Sigmoid colon (tissue), 6 donors: ENCODE measurements at regions not wholly inside any gene's neighbourhood (a gene's known extent, or its start where the extent isn't known, plus 50 kb on each side); places are given as distances from the start of the nearest gene placed in this dataset.

Experiments
- DNase-seq: peaks from one replicate; pipeline ENCODE4 v3.0.0-alpha.2; 2019
- H3K27ac ChIP-seq, 4 donors: fragments of 200-600 bp; sonication (generic); one replicate each; pipeline ENCODE4 v1.5.1; 2016 to 2019; ENCODE audit warnings: mild to moderate bottlenecking in 1 of 4
- H3K27me3 ChIP-seq, 3 donors: fragments of 200-600 bp; sonication (generic); one replicate each; pipeline ENCODE4 v1.5.1; 2019; ENCODE audit warnings: mild to moderate bottlenecking in 1 of 3
- H3K36me3 ChIP-seq, 4 donors: fragments of 200-600 bp; sonication (generic); one replicate each; pipeline ENCODE4 v1.5.1; 2016 to 2019
- H3K4me1 ChIP-seq, 4 donors: fragments of 200-600 bp; sonication (generic); one replicate each; pipeline ENCODE4 v1.5.1; 2017 to 2019
- H3K4me3 ChIP-seq, 4 donors: fragments of 200-600 bp; sonication (generic); one replicate each; pipeline ENCODE4 v1.5.1; 2017 to 2019; ENCODE audit warnings: mild to moderate bottlenecking in 2 of 4, moderate library complexity in 1 of 4
- H3K9me3 ChIP-seq, 4 donors: fragments of 200-600 bp in 3 of 4; sonication (generic) in 3 of 4; one replicate each; pipeline versions ENCODE4 v1.5.1 to v1.6.1; 2013 to 2019
- CTCF ChIP-seq, 4 experiments: fragments of 450-650 bp in 3 of 4; fragments of 200-600 bp in 1 of 4; IDR thresholded peaks; one replicate each; pipeline ENCODE4 v1.5.1; 2016 to 2019; ENCODE audit warnings: antibody characterized with exemption in 4 of 4, mild to moderate bottlenecking in 3 of 4, moderate library complexity in 2 of 4
- EP300 ChIP-seq, 4 donors: sonication (generic); formaldehyde crosslinking; IDR thresholded peaks; one replicate each; pipeline ENCODE4 v1.6.1; 2017; ENCODE audit warnings: antibody characterized with exemption in 4 of 4
- POLR2A ChIP-seq, 2 donors: fragments of 450-650 bp; IDR thresholded peaks; one replicate each; pipeline ENCODE4 v1.6.1; 2016; ENCODE audit warnings: antibody characterized with exemption in 2 of 2, mild to moderate bottlenecking in 2 of 2, moderate library complexity in 2 of 2
- POLR2AphosphoS5 ChIP-seq, 4 donors: sonication (generic); formaldehyde crosslinking; IDR thresholded peaks; one replicate each; pipeline ENCODE4 v1.6.1; 2017; ENCODE audit warnings: antibody characterized with exemption in 4 of 4
- WGBS, 2 donors: extraction: QIAGEN DNeasy Blood & Tissue Kit; methylation state at CpG; one replicate each; pipeline ENCODE4 v1.1.7; 2013; 5-methylcytosine and 5-hydroxymethylcytosine counted together
- intact Hi-C: fragments of 100-400 bp; cut with DNase I; formaldehyde crosslinking; loops from one replicate; pipeline ENCODE4 v1.15.1; 2023
- donor health status: healthy with polysubstance abuse.
- donor health status: healthy.

- no peak overlapping the region for H3K27ac ChIP-seq
- no peak for DNase-seq
- H3K9me3 ChIP-seq = no peaks in the 10 kb centered on the region
- no peaks in the 10 kb centered on the region for H3K36me3 ChIP-seq
- H3K4me3 ChIP-seq = no peak overlapping the region
- TF ChIP-seq POLR2A (IDR thresholded peaks at IDR 0.05) (no peak), CTCF (IDR thresholded peaks at IDR 0.05) (no peak)
- no peaks in the 10 kb centered on the region for H3K27me3 ChIP-seq
- no peaks in the 10 kb centered on the region for H3K4me1 ChIP-seq
- 0 to 96% methylated on average over 1 of the region's 1 CpG for WGBS, 2 donors
- intact Hi-C loops = no loop called here
These were observed 662.5 kb upstream of the PKN2 start for GRCh38 chr1:88021529-88021928.

GRCh38 chr1:88022516-88022915, 661.6 kb upstream of the PKN2 start:
- DNase-seq = no peak
- H3K36me3 ChIP-seq = no peaks in the 10 kb centered on the region
- H3K27ac ChIP-seq = no peak overlapping the region
- no peak for TF ChIP-seq EP300 (IDR thresholded peaks at IDR 0.05)
- TF ChIP-seq POLR2AphosphoS5 (IDR thresholded peaks at IDR 0.05) = no peak
- no peak for TF ChIP-seq POLR2A (IDR thresholded peaks at IDR 0.05)
- TF ChIP-seq CTCF (IDR thresholded peaks at IDR 0.05) = no peak
- no peaks in the 10 kb centered on the region for H3K9me3 ChIP-seq
- 59 to 80% methylated on average over 4 of the region's 4 CpGs for WGBS, 2 donors
- H3K27me3 ChIP-seq = no peaks in the 10 kb centered on the region
- H3K4me1 ChIP-seq = no peaks in the 10 kb centered on the region
- intact Hi-C loops = no loop called here
- no peak overlapping the region for H3K4me3 ChIP-seq

GRCh38 chr1:88029142-88029541, 654.9 kb upstream of the PKN2 start:
- H3K4me1 ChIP-seq = no peaks in the 10 kb centered on the region
- H3K27me3 ChIP-seq = no peaks in the 10 kb centered on the region
- H3K9me3 ChIP-seq = no peaks in the 10 kb centered on the region
- 22 to 68% methylated on average over 2 of the region's 2 CpGs for WGBS, 2 donors
- H3K4me3 ChIP-seq = no peak overlapping the region
- no peak overlapping the region for H3K27ac ChIP-seq
- TF ChIP-seq POLR2AphosphoS5 (IDR thresholded peaks at IDR 0.05) = no peak
- TF ChIP-seq EP300 (IDR thresholded peaks at IDR 0.05) = no peak
- no peak for TF ChIP-seq POLR2A (IDR thresholded peaks at IDR 0.05)
- no peak for TF ChIP-seq CTCF (IDR thresholded peaks at IDR 0.05)
- no peak for DNase-seq
- intact Hi-C loops = no loop called here
- H3K36me3 ChIP-seq = no peaks in the 10 kb centered on the region

- intact Hi-C loops = no loop called here
These were observed 654.2 kb upstream of the PKN2 start for GRCh38 chr1:88029899-88030298.

More at GRCh38 chr1:88029899-88030298, 654.2 kb upstream of the PKN2 start:
- Histone ChIP-seq H3K4me3 (no peak overlapping the region), H3K27ac (no peak overlapping the region), H3K36me3 (no peaks in the 10 kb centered on the region), H3K27me3 (no peaks in the 10 kb centered on the region), H3K9me3 (no peaks in the 10 kb centered on the region), H3K4me1 (no peaks in the 10 kb centered on the region)
- DNase-seq = no peak
- TF ChIP-seq EP300 (IDR thresholded peaks at IDR 0.05) = no peak
- TF ChIP-seq POLR2AphosphoS5 (IDR thresholded peaks at IDR 0.05) = no peak
- no peak for TF ChIP-seq CTCF (IDR thresholded peaks at IDR 0.05)
- no peak for TF ChIP-seq POLR2A (IDR thresholded peaks at IDR 0.05)
